ENCODE measurements at regions not wholly inside any gene's neighbourhood (a gene's known extent, or its start where the extent isn't known, plus 50 kb on each side); places are given as distances from the start of the nearest gene placed in this dataset.

GRCh38 chr7:66508431-66508830, 120.2 kb upstream of the KCTD7 start:
- H3K27me3 ChIP-seq = peaks cover 0 to 15% of the 10 kb centered on the region in 2 donors
- no peak overlapping the region for H3K4me3 ChIP-seq
- no peaks in the 10 kb centered on the region for H3K9me3 ChIP-seq
- peaks cover 0 to 8% (median 2%) of the 10 kb centered on the region in 4 donors for H3K4me1 ChIP-seq
- no peaks in the 10 kb centered on the region for H3K36me3 ChIP-seq
- DNase-seq = no peak
- TF ChIP-seq POLR2A (IDR thresholded peaks at IDR 0.05) (no peak), CTCF (IDR thresholded peaks at IDR 0.05) (no peak)
- no peak overlapping the region for H3K27ac ChIP-seq

GRCh38 chr7:66514050-66514449, 114.6 kb upstream of the KCTD7 start:
- no peaks in the 10 kb centered on the region for H3K9me3 ChIP-seq
- H3K36me3 ChIP-seq = no peaks in the 10 kb centered on the region
- no peak overlapping the region for H3K4me3 ChIP-seq
- no peak for TF ChIP-seq CTCF (IDR thresholded peaks at IDR 0.05)
- TF ChIP-seq POLR2A (IDR thresholded peaks at IDR 0.05) = no peak
- DNase-seq = no peak
- H3K27ac ChIP-seq = no peak overlapping the region
- no peaks in the 10 kb centered on the region for H3K4me1 ChIP-seq
- H3K27me3 ChIP-seq = no peaks in the 10 kb centered on the region

GRCh38 chr7:66517212-66517909, 111.3 kb upstream of the KCTD7 start:
- Histone ChIP-seq H3K9me3 (no peaks in the 10 kb centered on the region), H3K4me3 (no peak overlapping the region), H3K27ac (no peak overlapping the region), H3K27me3 (no peaks in the 10 kb centered on the region), H3K36me3 (no peaks in the 10 kb centered on the region), H3K4me1 (no peaks in the 10 kb centered on the region)
- TF ChIP-seq CTCF (IDR thresholded peaks at IDR 0.05) (no peak), POLR2A (IDR thresholded peaks at IDR 0.05) (no peak)
- no peak for DNase-seq

- Histone ChIP-seq H3K36me3 (no peaks in the 10 kb centered on the region), H3K27ac (no peak overlapping the region), H3K4me1 (no peaks in the 10 kb centered on the region), H3K27me3 (no peaks in the 10 kb centered on the region), H3K4me3 (no peak overlapping the region), H3K9me3 (no peaks in the 10 kb centered on the region)
- no peak for DNase-seq
- TF ChIP-seq POLR2A (IDR thresholded peaks at IDR 0.05) = no peak
- no peak for TF ChIP-seq CTCF (IDR thresholded peaks at IDR 0.05)
These were observed 110.5 kb upstream of the KCTD7 start for GRCh38 chr7:66518151-66518691.

GRCh38 chr7:66521675-66522074, 107.0 kb upstream of the KCTD7 start:
- Histone ChIP-seq H3K36me3 (no peaks in the 10 kb centered on the region), H3K27me3 (no peaks in the 10 kb centered on the region), H3K4me3 (no peak overlapping the region), H3K4me1 (no peaks in the 10 kb centered on the region), H3K27ac (no peak overlapping the region), H3K9me3 (no peaks in the 10 kb centered on the region)
- DNase-seq = no peak
- TF ChIP-seq POLR2A (IDR thresholded peaks at IDR 0.05) (no peak), CTCF (IDR thresholded peaks at IDR 0.05) (no peak)

All from Peyer's patch (tissue), 4 donors.